RWPE2 (cell line): ENCODE measurements at regions not wholly inside any gene's neighbourhood (a gene's known extent, or its start where the extent isn't known, plus 50 kb on each side); places are given as distances from the start of the nearest gene placed in this dataset.

ENCODE experiments used
- ATAC-seq: fragments of 200-7000 bp; cut with Tn5 transposase; 3 replicates; pipeline ENCODE4 v1.9.1; 2021; ENCODE audit warnings: low read depth
- DNase-seq: peaks from one replicate; pipeline ENCODE4 v3.0.0-alpha.2; 2020; ENCODE audit warnings: low spot score
- H3K27ac ChIP-seq: fragments of 450-650 bp; 2 replicates; pipeline ENCODE4 v1.5.1; 2017; ENCODE audit warnings: mild to moderate bottlenecking; ENCODE audit not compliant: poor library complexity, severe bottlenecking
- H3K27me3 ChIP-seq: fragments of 250-450 bp; sonication (Bioruptor Pico); 2 replicates; pipeline ENCODE4 v1.5.1; 2021; ENCODE audit warnings: mild to moderate bottlenecking, moderate library complexity; ENCODE audit not compliant: insufficient read depth, poor library complexity, severe bottlenecking
- H3K36me3 ChIP-seq: fragments of 250-450 bp; sonication (Bioruptor Pico); 2 replicates; pipeline ENCODE4 v1.5.1; 2020; ENCODE audit warnings: low read depth, mild to moderate bottlenecking, moderate library complexity
- H3K4me1 ChIP-seq: fragments of 250-450 bp; sonication (Bioruptor Pico); 2 replicates; pipeline ENCODE4 v1.5.1; 2021; ENCODE audit warnings: mild to moderate bottlenecking, moderate library complexity; ENCODE audit not compliant: insufficient read depth, poor library complexity, severe bottlenecking
- H3K4me3 ChIP-seq: fragments of 250-450 bp; sonication (Bioruptor Pico); 2 replicates; pipeline ENCODE4 v1.5.1; 2021; ENCODE audit warnings: mild to moderate bottlenecking, moderate library complexity; ENCODE audit not compliant: severe bottlenecking
- H3K9me3 ChIP-seq: fragments of 250-450 bp; sonication (Bioruptor Pico); 2 replicates; pipeline ENCODE4 v1.5.1; 2021; ENCODE audit warnings: mild to moderate bottlenecking, moderate library complexity; ENCODE audit not compliant: severe bottlenecking
- CTCF ChIP-seq: fragments of 450-650 bp; IDR thresholded peaks from one replicate; pipeline ENCODE4 v1.5.1; 2017; ENCODE audit warnings: mild to moderate bottlenecking, moderate library complexity; ENCODE audit not compliant: poor library complexity, severe bottlenecking

- no peaks in the 10 kb centered on the region for H3K4me1 ChIP-seq
- H3K27me3 ChIP-seq = no peaks in the 10 kb centered on the region
- no peaks in the 10 kb centered on the region for H3K9me3 ChIP-seq
- ATAC-seq (no peak), DNase-seq (no peak)
- no peak for TF ChIP-seq CTCF
- no peaks in the 10 kb centered on the region for H3K36me3 ChIP-seq
- H3K4me3 ChIP-seq = no peak overlapping the region
- no peak overlapping the region for H3K27ac ChIP-seq
Observed at GRCh38 chr17:71477356-71477755, 643.5 kb upstream of the SOX9 start.

- no peaks in the 10 kb centered on the region for H3K36me3 ChIP-seq
- no peaks in the 10 kb centered on the region for H3K9me3 ChIP-seq
- no peak for TF ChIP-seq CTCF
- DNase-seq = no peak
- H3K27ac ChIP-seq = no peak overlapping the region
- H3K4me1 ChIP-seq = no peaks in the 10 kb centered on the region
- ATAC-seq = no peak
- no peaks in the 10 kb centered on the region for H3K27me3 ChIP-seq
- no peak overlapping the region for H3K4me3 ChIP-seq
Observed at GRCh38 chr17:71480099-71480498, 640.7 kb upstream of the SOX9 start.

- TF ChIP-seq CTCF = no peak
- no peak for DNase-seq
Observed at GRCh38 chr17:71482625-71483024, 638.2 kb upstream of the SOX9 start.

GRCh38 chr17:71484546-71484945 lies 636.3 kb upstream of the SOX9 start:
- Histone ChIP-seq H3K4me3 (no peak overlapping the region), H3K4me1 (no peaks in the 10 kb centered on the region), H3K36me3 (no peaks in the 10 kb centered on the region), H3K27me3 (no peaks in the 10 kb centered on the region), H3K27ac (no peak overlapping the region), H3K9me3 (no peaks in the 10 kb centered on the region)
- ATAC-seq (no peak), DNase-seq (no peak)
- TF ChIP-seq CTCF = no peak

More at GRCh38 chr17:71482625-71483024, 638.2 kb upstream of the SOX9 start:
- no peak for ATAC-seq
- H3K36me3 ChIP-seq = no peaks in the 10 kb centered on the region
- no peaks in the 10 kb centered on the region for H3K27me3 ChIP-seq
- H3K4me1 ChIP-seq = no peaks in the 10 kb centered on the region
- H3K9me3 ChIP-seq = no peaks in the 10 kb centered on the region
- H3K27ac ChIP-seq = no peak overlapping the region
- H3K4me3 ChIP-seq = no peak overlapping the region

DNA sequence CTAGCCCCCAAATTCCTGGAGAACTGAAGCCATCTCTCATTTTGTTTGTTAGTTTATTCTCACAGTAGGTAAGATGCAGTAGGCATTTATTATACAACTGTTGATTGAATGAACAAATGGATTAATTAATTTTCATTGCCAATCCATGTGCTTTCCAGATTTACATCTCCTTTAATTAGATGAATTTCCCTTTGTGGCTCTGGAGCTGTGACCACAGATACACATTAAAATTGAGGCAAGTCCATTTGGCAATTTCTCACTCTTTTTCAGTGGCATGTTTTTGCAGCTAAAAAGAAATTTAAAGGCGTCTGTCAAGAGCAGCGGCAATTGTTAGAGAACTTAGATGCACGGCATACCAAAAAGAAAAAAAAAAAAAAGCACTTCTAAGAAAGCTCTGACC lies 635.4 kb upstream of the SOX9 start:
- ATAC-seq = no peak
- DNase-seq = no peak
- no peaks in the 10 kb centered on the region for H3K27me3 ChIP-seq
- H3K9me3 ChIP-seq = no peaks in the 10 kb centered on the region
- no peak overlapping the region for H3K4me3 ChIP-seq
- no peak for TF ChIP-seq CTCF
- H3K36me3 ChIP-seq = no peaks in the 10 kb centered on the region
- H3K4me1 ChIP-seq = no peaks in the 10 kb centered on the region
- no peak overlapping the region for H3K27ac ChIP-seq
